ENCODE measurements at regions not wholly inside any gene's neighbourhood (a gene's known extent, or its start where the extent isn't known, plus 50 kb on each side); places are given as distances from the start of the nearest gene placed in this dataset.

GRCh38 chr4:181592221-181592745, 650.9 kb upstream of the TENM3 start:
- no peak for TF ChIP-seq CTCF (IDR thresholded peaks at IDR 0.05; ENCODE audit: unreplicated experiment)
- peak overlapping the region; percentile 39 for H3K27ac Mint-ChIP-seq (ENCODE audit: unreplicated experiment)
- no peak for DNase-seq (ENCODE audit: low spot score)
- no peaks in the 10 kb centered on the region for H3K36me3 Mint-ChIP-seq (ENCODE audit: low read depth, unreplicated experiment)
- peaks cover 12% of the 10 kb centered on the region for H3K4me1 Mint-ChIP-seq (ENCODE audit: unreplicated experiment)
- no peak overlapping the region for H3K4me3 Mint-ChIP-seq (ENCODE audit: unreplicated experiment)
- peaks cover 1% of the 10 kb centered on the region for H3K27me3 Mint-ChIP-seq (ENCODE audit: unreplicated experiment)
- no peaks in the 10 kb centered on the region for H3K9me3 Mint-ChIP-seq (ENCODE audit: unreplicated experiment)

- no peaks in the 10 kb centered on the region for H3K36me3 Mint-ChIP-seq (ENCODE audit: low read depth, unreplicated experiment)
- no peaks in the 10 kb centered on the region for H3K9me3 Mint-ChIP-seq (ENCODE audit: unreplicated experiment)
- DNase-seq (ENCODE audit: low spot score), result no peak
- peaks cover 12% of the 10 kb centered on the region for H3K4me1 Mint-ChIP-seq (ENCODE audit: unreplicated experiment)
- H3K27me3 Mint-ChIP-seq (ENCODE audit: unreplicated experiment), result peaks cover 1% of the 10 kb centered on the region
- H3K27ac Mint-ChIP-seq (ENCODE audit: unreplicated experiment), result no peak overlapping the region
- TF ChIP-seq CTCF (IDR thresholded peaks at IDR 0.05; ENCODE audit: unreplicated experiment), result no peak
- H3K4me3 Mint-ChIP-seq (ENCODE audit: unreplicated experiment), result no peak overlapping the region
Observed at GRCh38 chr4:181593703-181594102, 649.5 kb upstream of the TENM3 start.

- peaks cover 1% of the 10 kb centered on the region for H3K27me3 Mint-ChIP-seq (ENCODE audit: unreplicated experiment)
- no peak overlapping the region for H3K27ac Mint-ChIP-seq (ENCODE audit: unreplicated experiment)
- H3K36me3 Mint-ChIP-seq (ENCODE audit: low read depth, unreplicated experiment), result no peaks in the 10 kb centered on the region
- no peak for TF ChIP-seq CTCF (IDR thresholded peaks at IDR 0.05; ENCODE audit: unreplicated experiment)
- DNase-seq (ENCODE audit: low spot score), result no peak
- H3K9me3 Mint-ChIP-seq (ENCODE audit: unreplicated experiment), result no peaks in the 10 kb centered on the region
- H3K4me1 Mint-ChIP-seq (ENCODE audit: unreplicated experiment), result peaks cover 12% of the 10 kb centered on the region
- H3K4me3 Mint-ChIP-seq (ENCODE audit: unreplicated experiment), result no peak overlapping the region
Observed at GRCh38 chr4:181594188-181594587, 649.0 kb upstream of the TENM3 start.

GRCh38 chr4:181595716-181596115, 647.5 kb upstream of the TENM3 start:
- no peak overlapping the region for H3K4me3 Mint-ChIP-seq (ENCODE audit: unreplicated experiment)
- H3K9me3 Mint-ChIP-seq (ENCODE audit: unreplicated experiment), result no peaks in the 10 kb centered on the region
- H3K27ac Mint-ChIP-seq (ENCODE audit: unreplicated experiment), result no peak overlapping the region
- DNase-seq (ENCODE audit: low spot score), result no peak
- no peaks in the 10 kb centered on the region for H3K36me3 Mint-ChIP-seq (ENCODE audit: low read depth, unreplicated experiment)
- peaks cover 1% of the 10 kb centered on the region for H3K27me3 Mint-ChIP-seq (ENCODE audit: unreplicated experiment)
- TF ChIP-seq CTCF (IDR thresholded peaks at IDR 0.05; ENCODE audit: unreplicated experiment), result no peak
- H3K4me1 Mint-ChIP-seq (ENCODE audit: unreplicated experiment), result peaks cover 12% of the 10 kb centered on the region

- no peak overlapping the region for H3K4me3 Mint-ChIP-seq (ENCODE audit: unreplicated experiment)
Observed at GRCh38 chr4:181597766-181598165, 645.4 kb upstream of the TENM3 start.

More at GRCh38 chr4:181597766-181598165, 645.4 kb upstream of the TENM3 start:
- Mint-ChIP-seq H3K27ac (ENCODE audit: unreplicated experiment) (no peak overlapping the region), H3K9me3 (ENCODE audit: unreplicated experiment) (no peaks in the 10 kb centered on the region), H3K27me3 (ENCODE audit: unreplicated experiment) (peaks cover 1% of the 10 kb centered on the region), H3K4me1 (ENCODE audit: unreplicated experiment) (no peaks in the 10 kb centered on the region), H3K36me3 (ENCODE audit: low read depth, unreplicated experiment) (no peaks in the 10 kb centered on the region)
- TF ChIP-seq CTCF (IDR thresholded peaks at IDR 0.05; ENCODE audit: unreplicated experiment), result no peak
- DNase-seq (ENCODE audit: low spot score), result no peak

Data from endothelial cell (in vitro differentiated cells).